Medulla oblongata (tissue), 1 donor: ENCODE measurements at regions not wholly inside any gene's neighbourhood (a gene's known extent, or its start where the extent isn't known, plus 50 kb on each side); places are given as distances from the start of the nearest gene placed in this dataset.
"Not testable (repeated sequence)": the region's sequence is repeated elsewhere in the genome, so short reads cannot be mapped to it uniquely, and the experiment has no call there.

Source experiments
- DNase-seq: peaks from one replicate; pipeline ENCODE4 v3.0.0-alpha.2; 2015; ENCODE audit errors: extremely low spot score

GRCh38 chr7:153006911-153007310 is 247.4 kb downstream of the ACTR3B start:
- DNase-seq, result no peak

GRCh38 chr7:153010416-153010815 is 250.9 kb downstream of the ACTR3B start:
- DNase-seq, result no peak

- DNase-seq, result no peak
Observed at GRCh38 chr7:153012203-153012602, 252.7 kb downstream of the ACTR3B start.

- DNase-seq, result no peak
Observed at GRCh38 chr7:153017223-153017622, 257.7 kb downstream of the ACTR3B start.

- DNase-seq, result no peak
Observed at GRCh38 chr7:153021542-153021941, 262.0 kb downstream of the ACTR3B start.

GRCh38 chr7:153022475-153023193 is 263.1 kb downstream of the ACTR3B start:
- no peak for DNase-seq

GRCh38 chr7:153023194-153023592 is 263.6 kb downstream of the ACTR3B start:
- no peak for DNase-seq

- DNase-seq, result no peak
Observed at GRCh38 chr7:153027210-153027609, 267.7 kb downstream of the ACTR3B start.

- DNase-seq, result no peak
Observed at GRCh38 chr7:153027904-153028303, 268.4 kb downstream of the ACTR3B start.

GRCh38 chr7:153030976-153031375 is 271.4 kb downstream of the ACTR3B start:
- DNase-seq, result no peak

GRCh38 chr7:153034791-153035190 is 275.2 kb downstream of the ACTR3B start:
- DNase-seq, result no peak

GRCh38 chr7:153036396-153037063 is 277.0 kb downstream of the ACTR3B start:
- no peak for DNase-seq

- DNase-seq, result no peak
Observed at GRCh38 chr7:153043440-153043839, 283.9 kb downstream of the ACTR3B start.

- no peak for DNase-seq
Observed at GRCh38 chr7:153044981-153045380, 285.4 kb downstream of the ACTR3B start.

GRCh38 chr7:153047079-153047959 is 287.8 kb downstream of the ACTR3B start:
- DNase-seq, result no peak

GRCh38 chr7:153052206-153052605 is 292.7 kb downstream of the ACTR3B start:
- DNase-seq, result no peak

GRCh38 chr7:153061910-153062528 is 302.5 kb downstream of the ACTR3B start:
- no peak for DNase-seq

- no peak for DNase-seq
Observed at GRCh38 chr7:153065051-153065450, 305.5 kb downstream of the ACTR3B start.

- no peak for DNase-seq
Observed at GRCh38 chr7:153066711-153067110, 307.2 kb downstream of the ACTR3B start.

GRCh38 chr7:153070141-153070540 is 310.6 kb downstream of the ACTR3B start:
- DNase-seq, result no peak

- no peak for DNase-seq
Observed at GRCh38 chr7:153072806-153073205, 313.3 kb downstream of the ACTR3B start.

- DNase-seq, result not testable (repeated sequence)
Observed at GRCh38 chr7:153076289-153076688, 316.7 kb downstream of the ACTR3B start.
